ENCODE measurements at regions not wholly inside any gene's neighbourhood (a gene's known extent, or its start where the extent isn't known, plus 50 kb on each side); places are given as distances from the start of the nearest gene placed in this dataset.

DNA sequence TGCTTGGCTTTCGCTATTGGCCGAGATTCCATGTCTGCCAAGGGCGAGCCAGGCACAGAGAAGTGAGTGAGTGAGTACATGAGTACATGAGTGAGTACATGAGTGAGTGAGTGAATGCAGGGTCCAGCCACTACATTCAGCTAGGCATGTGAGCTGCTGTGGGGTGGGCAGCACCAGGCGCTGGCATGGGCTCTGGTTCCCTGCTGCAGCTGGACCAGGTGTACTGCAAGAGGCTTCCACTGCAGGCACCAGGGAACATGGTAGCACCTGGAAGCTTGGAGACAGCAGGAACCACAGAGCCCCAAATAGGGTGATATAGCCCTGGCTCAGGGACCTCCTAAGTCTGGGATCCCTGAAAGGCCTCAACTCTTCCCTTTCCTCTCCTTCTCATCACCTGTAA, 330.2 kb downstream of the USP25 start:
- TF ChIP-seq, protein P1, sequence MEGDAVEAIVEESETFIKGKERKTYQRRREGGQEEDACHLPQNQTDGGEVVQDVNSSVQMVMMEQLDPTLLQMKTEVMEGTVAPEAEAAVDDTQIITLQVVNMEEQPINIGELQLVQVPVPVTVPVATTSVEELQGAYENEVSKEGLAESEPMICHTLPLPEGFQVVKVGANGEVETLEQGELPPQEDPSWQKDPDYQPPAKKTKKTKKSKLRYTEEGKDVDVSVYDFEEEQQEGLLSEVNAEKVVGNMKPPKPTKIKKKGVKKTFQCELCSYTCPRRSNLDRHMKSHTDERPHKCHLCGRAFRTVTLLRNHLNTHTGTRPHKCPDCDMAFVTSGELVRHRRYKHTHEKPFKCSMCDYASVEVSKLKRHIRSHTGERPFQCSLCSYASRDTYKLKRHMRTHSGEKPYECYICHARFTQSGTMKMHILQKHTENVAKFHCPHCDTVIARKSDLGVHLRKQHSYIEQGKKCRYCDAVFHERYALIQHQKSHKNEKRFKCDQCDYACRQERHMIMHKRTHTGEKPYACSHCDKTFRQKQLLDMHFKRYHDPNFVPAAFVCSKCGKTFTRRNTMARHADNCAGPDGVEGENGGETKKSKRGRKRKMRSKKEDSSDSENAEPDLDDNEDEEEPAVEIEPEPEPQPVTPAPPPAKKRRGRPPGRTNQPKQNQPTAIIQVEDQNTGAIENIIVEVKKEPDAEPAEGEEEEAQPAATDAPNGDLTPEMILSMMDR (conservative IDR thresholded peaks at IDR 0.05): no peak
- TF ChIP-seq ZFX (IDR thresholded peaks at IDR 0.05): no peak

Data from C4-2B (cell line).